Renal pelvis (tissue), 1 donor: ENCODE measurements at regions not wholly inside any gene's neighbourhood (a gene's known extent, or its start where the extent isn't known, plus 50 kb on each side); places are given as distances from the start of the nearest gene placed in this dataset.
A peak's percentile ranks its signal among the peaks of the same experiment; 100 is the strongest.

Experiments used
- DNase-seq: peaks from one replicate; pipeline ENCODE4 v3.0.0-alpha.2; 2013

DNA sequence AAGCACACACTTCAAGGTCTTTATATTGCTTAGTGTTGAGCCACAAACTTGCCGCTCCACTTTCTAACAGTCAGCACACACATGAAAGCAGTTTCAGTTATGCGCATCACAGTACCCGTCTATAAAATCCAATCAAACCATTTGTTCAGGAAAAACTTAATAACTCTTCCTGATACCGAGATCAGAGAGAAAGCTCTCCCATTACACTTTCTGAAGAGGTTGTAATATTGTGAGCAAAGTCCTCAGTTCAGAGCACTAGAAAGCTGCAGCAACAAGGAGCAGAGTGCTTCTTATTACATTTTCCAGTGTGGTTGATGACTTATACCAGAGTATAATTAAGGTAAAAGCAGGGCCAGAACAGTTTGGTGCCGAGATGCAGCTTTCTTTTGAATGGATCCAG lies 102.8 kb upstream of the F3 start:
- DNase-seq: no peak

DNA sequence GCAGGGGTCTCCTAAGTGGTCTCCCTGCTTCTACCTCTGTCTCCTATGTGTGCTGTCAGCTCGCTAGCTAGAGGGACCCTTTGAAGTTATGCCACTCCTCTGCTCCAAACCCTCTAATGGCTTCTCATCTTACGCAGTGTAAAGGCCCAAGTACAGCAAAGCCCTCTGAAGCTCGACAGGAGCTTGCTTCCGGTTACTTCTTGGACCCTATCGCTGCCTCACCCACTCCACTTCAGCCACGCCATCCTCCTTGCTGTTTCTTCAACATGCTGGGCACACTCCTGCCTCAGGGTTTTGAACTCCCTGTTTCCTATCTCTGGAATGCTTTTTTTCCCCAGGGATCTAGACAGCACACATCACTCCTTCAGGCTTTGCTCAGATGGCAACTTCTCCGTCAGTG lies 102.3 kb upstream of the F3 start:
- DNase-seq: peak; percentile 14

DNA sequence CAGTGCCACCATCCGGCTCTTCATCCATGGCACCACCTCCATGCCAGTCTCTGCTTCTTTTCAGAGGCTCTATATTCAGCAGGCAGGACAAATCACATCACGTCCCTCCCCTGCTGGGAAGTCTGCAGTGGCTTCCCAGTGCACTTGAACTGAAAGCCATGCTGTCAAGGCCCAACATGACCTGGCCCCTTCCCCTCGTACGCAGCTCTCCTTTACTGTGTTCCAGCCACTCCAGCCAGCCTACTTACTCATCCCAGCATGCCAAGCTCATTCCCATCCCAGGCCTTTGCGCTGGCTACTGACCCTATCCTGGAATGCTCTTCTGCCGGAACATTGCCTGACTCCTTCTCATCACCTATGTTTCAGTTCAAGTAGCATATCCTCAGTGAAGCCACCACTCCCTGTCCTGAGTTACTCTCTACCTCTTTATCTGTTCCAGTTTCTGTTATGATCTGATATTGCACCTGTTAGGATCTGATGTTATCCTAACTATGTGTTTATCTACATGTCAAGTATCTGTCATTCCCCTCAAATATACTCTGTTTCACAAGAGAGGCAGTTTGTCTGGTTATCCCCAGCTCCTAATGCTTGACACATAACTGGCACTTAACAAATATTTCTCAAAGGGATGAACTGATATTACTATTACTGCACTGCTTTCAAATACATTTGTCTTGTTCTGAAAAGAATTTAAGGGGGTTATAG lies 101.2 kb upstream of the F3 start:
- no peak for DNase-seq

DNA sequence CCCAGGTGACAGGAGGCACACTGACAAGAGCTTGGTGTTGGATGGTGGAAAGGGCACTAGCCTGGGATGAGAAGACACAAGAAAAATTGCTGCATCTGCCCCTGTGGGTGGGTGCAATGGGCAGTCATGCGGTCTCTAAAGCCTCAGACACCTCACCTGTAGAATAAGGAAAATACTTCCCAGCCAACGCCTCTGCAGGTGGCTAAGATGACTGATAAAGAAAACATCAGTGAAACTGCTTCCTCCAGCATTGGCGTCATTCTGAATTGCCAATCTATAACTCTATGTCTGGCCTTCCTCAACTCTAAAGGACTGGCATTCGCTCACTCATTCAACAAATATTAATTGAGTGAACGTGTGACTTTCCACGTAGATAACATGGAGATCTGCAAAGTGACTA lies 100.4 kb upstream of the F3 start:
- DNase-seq: no peak

DNA sequence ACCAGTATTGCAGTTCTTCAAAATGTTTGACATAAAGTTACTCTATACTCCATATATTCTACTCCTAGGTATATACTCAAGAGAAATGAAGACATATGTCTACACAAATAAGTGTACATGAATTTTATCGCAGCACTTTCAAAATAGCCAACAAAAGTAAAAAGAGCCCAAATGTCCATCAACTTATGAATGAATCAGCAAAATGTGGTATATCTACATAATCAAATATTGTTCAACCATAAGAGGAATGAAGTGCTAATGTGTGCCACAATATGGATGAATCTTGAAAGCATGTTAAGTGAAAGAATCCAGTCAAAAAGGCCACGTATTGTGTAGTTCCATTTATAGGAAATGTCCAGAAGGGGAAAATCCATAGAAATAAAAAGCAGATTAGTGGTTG lies 98.6 kb upstream of the F3 start:
- DNase-seq: no peak

DNA sequence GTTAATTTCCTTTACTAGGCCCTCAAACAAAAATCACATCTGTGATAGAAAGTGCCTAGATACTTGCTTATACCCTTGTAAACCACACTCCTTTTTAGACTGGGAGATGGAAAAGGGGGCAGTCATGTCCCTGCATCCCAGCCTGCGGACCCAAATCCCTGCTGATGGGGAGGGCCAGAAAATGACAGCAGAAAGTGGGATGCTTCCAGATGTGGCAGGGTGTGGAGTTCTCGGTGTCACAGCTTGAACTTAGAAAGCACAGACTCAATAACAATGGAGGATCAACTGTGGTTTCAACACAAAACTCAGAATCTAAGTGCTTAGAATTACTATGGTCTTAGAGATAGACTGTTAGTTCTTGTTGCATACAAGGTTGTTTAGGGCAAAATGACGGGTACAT lies 95.6 kb upstream of the F3 start:
- DNase-seq: no peak

DNA sequence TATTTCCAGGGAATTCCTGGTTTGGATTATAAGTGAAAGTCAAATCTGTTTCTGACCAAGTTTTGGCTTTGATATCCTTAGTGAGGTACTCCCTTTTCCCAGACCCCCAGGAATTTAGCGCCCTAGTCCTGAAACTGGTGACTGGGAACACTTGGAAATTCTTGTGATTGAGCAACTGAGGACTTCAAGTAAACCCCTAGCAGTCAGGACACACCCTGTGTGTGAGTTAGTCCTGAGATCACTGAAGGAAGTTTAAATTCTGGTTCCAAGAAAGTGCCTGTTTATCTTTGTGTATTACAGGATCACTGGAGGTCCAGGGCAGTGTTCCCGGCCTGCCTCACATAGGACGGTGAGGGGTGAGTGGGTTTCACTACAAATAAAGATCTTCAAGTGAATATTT lies 95.1 kb upstream of the F3 start:
- no peak for DNase-seq

DNA sequence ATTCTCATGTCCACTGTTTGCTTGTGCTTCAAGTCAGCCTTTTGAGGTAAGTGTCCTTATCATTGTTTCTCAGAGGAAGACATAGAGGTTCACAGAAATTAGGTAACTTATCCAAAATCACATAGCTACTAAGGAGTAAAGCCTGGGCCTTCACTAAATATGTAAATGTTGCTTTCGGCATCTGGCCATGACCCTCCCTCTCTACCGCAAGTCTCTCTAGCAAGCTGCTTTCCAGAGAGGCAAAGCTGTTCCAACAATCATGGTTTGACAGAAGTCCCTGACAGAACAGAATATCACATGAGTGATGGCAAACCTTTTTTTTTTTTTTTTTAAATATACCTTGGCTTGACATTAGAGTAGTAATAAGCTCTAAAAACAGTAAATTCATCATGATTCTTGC lies 94.5 kb upstream of the F3 start:
- DNase-seq: no peak

DNA sequence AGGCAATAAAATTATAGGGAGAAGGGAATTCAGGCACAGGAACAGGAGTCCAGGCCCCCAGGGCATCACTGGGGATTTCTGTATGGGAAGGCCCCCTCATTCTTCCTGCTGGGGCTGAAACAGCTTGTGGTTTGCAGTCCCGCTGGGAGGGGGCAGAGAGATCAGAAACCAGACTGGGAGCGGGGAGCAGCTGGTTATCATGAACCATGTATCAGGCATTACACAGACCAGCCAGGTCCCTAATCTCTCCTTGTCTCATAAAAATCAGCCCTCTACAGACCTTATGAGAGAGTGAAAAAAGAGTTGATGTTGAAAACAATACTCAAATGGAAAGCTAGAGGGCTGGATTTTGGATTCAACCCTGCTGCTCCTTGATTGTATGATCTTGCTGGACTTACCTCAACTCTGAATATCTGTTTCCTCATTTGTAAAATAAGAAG lies 93.4 kb upstream of the F3 start:
- no peak for DNase-seq

DNA sequence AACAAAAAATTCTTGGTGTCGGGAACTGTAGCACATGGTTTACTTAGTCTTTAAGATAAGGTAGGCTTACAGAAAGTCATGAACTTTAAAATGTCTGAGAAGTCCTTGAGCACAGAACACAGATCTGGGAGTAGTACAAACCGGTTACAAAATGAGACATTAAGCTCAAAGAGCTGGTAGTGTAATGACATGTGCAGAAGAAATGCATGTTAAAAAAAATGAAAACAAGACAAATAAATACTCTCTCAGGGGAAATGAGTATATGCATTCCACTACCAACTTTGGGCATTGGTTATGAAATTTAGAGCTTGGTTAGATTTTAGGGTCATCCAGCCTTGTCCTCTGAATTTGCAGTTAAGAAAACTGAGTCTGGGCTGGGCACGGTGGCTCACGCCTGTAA lies 91.5 kb upstream of the F3 start:
- DNase-seq: no peak

DNA sequence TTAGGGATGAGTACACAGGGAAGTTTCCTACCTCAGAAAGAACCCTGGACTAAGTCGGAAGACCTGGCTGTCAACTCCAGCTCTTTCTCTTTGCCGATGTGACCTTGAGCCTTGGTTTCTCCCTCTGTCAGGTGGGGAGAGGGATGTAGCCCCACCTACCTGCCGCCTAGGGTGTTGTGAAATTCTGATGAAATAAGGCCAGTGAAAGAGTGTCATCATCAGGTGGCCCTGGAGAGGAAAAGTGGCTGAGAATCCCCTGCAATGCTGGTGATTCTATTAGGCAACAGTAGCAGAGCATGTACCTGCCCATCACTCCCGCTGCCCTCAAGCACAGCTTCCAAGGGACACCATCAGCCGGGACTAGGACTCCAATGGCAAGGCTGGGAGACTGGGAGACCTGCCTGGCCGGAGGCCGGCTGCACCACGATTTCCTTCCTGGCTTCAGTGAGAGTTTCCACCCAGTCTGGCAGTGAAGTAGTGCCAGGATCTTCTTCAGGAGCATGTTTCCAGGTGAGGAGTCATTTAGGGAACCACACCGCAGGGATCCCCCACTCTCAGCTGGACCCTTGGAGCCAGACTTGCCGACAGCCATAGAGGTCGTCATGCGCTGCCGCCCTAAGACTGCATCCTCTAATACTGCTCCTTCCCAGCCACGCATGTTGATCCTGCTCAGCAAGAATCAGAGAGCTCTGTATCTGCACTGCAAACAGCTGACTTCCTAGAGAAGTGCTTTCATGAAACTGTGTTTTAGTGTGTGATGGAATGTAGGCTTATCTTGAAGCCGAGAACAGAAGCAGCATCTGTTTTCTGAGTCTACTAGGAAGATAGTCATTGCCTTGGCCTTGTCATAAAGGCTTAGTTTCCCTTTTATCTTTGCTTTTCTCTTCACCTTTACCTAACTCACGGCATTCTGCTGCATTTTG lies 88.0 kb upstream of the F3 start:
- DNase-seq: no peak

DNA sequence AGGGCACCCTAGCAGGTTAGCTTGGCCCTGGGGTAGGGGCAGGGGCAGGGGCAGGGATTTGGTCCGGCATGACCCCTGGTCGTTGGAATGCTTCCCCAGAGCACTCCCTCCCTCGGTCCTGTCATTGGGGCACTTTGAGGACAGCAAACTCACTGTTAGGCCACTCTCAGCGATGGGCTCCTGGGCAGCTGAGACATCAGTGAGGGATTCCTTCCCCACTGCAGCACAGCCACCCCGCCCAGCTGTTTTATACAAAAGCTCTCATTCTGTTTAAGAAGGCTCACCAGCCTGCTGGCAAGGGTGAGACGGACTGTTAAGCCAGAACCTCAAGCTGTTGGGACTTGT lies 86.9 kb upstream of the F3 start:
- DNase-seq: no peak

DNA sequence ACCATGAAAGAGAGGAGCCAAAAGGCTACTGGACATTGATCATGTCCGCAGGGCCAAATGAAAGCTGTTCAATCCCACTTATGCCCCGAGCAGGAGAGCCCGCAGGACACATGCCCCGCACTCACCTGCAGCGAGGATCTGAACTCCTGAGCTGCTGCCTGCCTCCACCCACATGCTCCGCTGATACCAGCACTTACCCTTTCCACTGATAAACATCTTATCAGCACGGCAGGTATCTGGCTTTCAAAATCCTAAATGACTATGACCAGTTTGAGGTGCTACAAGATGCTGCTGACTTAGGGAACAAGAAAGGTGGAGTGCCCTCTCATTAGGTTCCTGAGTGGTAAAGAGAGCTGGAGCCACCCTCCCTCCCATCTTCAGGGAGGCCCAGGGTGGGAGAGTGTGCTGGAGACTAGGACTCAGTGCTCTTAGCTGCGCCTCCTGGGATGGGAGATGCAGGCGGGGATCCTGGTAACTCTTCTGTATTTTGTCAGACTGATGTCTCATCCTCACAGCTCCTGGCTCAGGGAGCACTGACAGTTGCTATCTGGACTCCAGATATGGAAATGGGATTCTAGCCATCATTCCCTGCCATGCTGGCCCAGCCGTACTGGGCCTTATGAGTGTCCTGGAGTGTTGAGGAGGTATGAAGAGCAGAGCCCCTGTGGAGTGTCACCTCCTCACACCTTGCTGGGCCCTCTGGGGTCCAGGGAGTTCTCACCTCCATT lies 86.4 kb upstream of the F3 start:
- DNase-seq: no peak

DNA sequence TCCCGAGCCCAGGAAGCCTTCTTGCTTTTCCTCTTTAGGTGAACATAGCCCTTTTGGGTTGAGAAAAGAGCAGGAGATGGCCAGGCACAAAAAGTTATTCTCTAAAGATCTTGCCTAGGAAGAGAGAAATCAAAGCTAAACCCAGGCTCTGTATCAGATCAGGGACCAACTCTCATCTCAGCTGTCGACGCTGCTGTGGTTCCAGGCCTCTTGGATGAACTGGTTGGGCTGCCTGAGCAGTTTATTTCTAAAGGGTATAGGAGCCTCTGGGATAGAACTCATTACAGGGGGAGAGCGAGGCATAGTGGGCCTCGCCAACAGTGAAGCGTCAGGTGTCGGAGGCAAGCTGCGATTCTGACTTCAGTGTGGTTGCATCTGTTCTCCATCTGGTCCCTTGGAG lies 82.6 kb upstream of the F3 start:
- DNase-seq: no peak

DNA sequence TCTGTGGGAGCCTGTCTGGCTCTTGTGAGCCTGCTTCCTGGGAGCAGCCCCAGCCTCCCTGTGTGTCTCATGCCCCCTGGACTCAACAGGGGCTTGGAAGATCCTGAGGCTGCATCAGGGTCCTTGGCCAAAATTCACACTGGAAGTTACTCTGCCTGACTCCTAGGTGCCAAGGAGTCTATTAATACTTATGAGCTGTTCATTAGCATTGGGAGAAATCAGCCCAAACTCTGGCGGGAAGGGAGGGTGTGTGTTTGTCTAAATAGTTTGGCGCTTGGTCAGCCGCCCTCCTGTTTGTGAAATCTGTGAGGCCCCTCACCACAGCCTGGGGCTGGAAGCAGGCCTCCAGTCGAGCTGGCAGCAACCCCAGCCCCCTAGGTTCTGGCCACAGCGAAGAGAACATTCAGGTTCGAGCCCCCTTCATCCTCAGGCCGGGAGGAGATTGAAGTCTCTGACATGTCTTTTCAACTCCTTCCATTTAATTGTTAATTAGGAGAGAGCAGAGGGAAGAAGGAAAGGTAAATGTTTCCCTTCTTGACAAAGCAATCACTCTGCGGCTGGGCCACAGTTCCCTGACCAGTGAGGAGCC lies 82.1 kb upstream of the F3 start:
- no peak for DNase-seq

DNA sequence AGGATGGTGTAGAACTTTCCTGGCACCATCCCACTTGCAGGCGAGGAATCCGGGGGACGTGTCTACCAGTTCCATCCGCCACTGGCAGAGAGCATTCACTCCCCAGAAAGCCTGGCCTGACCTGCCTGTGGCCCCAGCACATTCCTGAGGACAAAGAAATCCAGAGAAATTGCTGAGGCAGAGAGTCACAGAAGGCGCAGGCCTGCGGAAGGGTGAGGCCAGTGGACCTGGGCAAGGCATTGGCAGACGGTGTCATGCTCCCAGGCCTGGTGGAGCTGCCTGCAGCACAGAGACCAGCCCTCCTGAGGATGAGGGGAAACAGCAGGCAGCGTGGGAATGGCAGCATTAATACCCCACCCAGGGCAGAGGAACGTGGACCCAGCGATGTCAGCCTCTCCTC lies 81.2 kb upstream of the F3 start:
- DNase-seq: peak; percentile 44

DNA sequence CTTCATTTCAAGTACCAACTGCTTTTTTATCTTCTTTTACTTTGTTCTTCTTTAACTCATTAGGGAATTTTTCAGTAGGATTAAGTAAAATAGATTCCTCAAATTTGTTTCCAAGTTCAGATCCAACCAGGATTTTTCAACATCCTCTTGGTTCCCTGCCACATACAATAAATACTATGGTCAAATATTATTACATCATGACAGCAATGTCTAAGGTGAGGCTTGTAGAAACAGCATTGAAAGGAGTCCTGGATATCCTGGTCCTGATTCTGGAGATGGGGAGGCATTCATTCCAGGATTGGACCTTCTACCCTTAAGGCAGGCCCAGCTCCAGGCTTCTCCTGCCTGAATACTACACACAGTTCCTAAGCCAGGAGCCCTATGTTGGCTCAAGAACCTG lies 80.2 kb upstream of the F3 start:
- DNase-seq: no peak

DNA sequence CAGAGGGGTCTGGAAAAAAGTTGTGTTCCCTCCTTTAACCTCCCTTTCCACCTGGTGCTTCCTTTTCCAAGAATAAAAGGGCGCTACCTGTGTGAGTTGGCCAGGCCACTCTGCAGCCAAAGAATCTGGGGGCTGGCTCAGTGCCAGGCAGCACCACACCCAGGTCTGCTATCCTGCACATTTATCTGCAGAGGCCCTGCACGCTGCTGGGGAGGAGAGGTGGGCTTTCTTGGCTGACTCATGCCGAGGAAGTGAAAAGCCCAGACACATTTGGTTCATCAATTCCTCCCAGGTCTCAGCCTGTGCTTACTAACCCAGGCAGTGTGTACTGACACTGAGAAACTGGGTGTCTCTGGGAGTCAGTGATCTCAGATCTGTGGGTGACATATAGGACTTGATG lies 79.8 kb upstream of the F3 start:
- DNase-seq: no peak

DNA sequence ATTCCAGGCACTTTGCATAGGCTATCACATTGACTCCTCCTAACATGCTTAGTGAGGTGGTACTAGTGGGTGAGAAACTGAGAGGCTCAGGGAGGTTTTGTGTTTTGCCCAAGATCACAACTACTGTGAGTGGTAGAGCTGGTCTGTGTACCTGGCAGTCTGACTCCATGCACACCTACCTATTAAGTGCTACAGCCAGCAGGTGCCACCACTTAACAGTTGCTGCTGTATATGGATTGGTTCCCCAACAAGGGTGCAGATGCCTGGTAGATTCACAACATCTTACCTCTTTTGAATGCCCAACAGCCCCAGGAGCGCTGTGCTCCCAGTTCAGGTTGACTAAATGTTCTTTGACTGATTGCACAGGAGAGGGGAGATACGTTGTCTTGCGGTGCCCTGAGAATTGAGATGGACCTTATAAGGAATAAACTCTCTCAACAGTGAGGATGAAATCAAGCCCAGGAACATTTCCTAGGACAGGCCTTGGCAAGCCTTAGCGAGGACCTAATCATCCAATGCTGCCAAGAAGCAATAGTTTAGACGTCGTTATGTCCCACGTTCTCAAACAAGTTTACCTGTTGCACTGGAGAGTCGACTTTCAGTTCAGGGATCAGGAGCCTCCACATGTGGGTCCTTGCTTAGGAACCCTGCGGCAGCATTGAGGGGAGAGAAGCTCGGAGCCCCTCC lies 78.9 kb upstream of the F3 start:
- DNase-seq: no peak

DNA sequence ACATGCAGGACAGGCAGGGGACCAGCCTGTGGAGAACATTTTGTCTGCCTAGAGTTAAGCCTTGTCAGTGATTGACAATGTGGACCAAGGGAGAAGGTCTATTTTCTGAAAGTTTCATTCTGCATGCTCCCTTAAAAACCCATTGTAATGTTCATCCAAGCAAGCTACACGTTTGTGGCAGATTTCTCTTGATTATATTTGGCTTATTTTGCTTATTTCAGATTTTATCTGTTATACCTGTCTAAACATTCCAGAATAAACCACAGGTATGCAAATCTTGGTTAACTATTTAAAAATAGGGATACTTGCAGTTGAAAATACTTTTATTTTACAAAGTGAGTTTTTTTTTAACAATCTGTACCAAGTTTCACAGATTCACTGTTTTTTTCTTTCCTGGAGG lies 78.2 kb upstream of the F3 start:
- no peak for DNase-seq

DNA sequence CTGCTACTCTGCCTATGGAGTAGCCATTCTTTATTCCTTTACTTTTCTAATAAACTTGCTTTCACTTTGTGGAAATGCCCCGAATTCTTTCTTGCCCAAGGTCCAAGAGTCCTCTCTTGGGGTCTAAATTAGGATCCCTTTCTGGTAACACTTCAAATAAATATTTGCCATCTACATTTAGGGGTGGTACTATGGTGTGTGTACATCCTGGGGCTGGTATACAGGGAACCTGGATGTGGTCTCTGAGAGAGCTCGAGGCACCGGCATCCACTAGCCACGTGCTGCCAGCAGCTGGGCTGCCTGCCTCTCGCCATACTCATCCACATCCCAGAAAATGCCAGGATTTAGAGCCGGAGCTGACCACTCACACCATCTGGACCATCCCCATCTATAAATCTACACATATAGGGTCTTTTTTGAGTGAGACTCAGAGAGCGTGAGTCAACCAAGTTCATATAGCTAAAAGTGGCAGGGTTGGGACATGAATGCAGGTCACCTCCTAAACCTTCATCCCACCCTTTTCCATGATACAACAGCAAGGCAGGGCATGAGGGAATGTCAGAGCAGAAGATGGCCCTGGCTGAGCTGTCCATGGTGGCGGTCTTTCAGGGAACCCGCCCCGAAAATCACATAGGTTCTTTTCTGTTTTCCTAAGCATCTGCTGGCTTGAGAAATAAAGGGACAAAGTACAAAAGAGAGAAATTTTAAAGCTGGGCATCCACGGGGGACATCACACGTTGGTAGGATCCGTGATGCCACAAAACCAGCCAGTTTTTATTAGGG lies 76.6 kb upstream of the F3 start:
- DNase-seq: no peak
